ENCODE measurements at regions not wholly inside any gene's neighbourhood (a gene's known extent, or its start where the extent isn't known, plus 50 kb on each side); places are given as distances from the start of the nearest gene placed in this dataset.

- WGBS: 55% methylated on average over 22 of the region's 22 CpGs
- H3K9me3 ChIP-seq (ENCODE audit: control insufficient read depth in 4 of 4, low read length in 3 of 4): no peaks in the 10 kb centered on the region
- no peak overlapping the region for H3K9ac ChIP-seq (ENCODE audit: low read depth in 1 of 2, low read length in 2 of 2)
- TF ChIP-seq RAD21 (IDR thresholded peaks at IDR 0.05) (no peak), RXRA (IDR thresholded peaks at IDR 0.05) (no peak), YY1 (IDR thresholded peaks at IDR 0.05) (no peak), HNF4G (IDR thresholded peaks at IDR 0.05) (no peak), TAF1 (conservative IDR thresholded peaks at IDR 0.05) (no peak), SP1 (IDR thresholded peaks at IDR 0.05) (no peak), JUND (IDR thresholded peaks at IDR 0.05) (no peak), FOXA1 (IDR thresholded peaks at IDR 0.05) (no peak), CTCF (IDR thresholded peaks at IDR 0.05; ENCODE audit: low read depth, low read length, missing input control) (no peak), FOXA2 (IDR thresholded peaks at IDR 0.05) (no peak), ZBTB33 (IDR thresholded peaks at IDR 0.05) (no peak), NR2F2 (IDR thresholded peaks at IDR 0.05) (no peak), HNF4A (conservative IDR thresholded peaks at IDR 0.05) (no peak)
- TF ChIP-seq, protein P1, sequence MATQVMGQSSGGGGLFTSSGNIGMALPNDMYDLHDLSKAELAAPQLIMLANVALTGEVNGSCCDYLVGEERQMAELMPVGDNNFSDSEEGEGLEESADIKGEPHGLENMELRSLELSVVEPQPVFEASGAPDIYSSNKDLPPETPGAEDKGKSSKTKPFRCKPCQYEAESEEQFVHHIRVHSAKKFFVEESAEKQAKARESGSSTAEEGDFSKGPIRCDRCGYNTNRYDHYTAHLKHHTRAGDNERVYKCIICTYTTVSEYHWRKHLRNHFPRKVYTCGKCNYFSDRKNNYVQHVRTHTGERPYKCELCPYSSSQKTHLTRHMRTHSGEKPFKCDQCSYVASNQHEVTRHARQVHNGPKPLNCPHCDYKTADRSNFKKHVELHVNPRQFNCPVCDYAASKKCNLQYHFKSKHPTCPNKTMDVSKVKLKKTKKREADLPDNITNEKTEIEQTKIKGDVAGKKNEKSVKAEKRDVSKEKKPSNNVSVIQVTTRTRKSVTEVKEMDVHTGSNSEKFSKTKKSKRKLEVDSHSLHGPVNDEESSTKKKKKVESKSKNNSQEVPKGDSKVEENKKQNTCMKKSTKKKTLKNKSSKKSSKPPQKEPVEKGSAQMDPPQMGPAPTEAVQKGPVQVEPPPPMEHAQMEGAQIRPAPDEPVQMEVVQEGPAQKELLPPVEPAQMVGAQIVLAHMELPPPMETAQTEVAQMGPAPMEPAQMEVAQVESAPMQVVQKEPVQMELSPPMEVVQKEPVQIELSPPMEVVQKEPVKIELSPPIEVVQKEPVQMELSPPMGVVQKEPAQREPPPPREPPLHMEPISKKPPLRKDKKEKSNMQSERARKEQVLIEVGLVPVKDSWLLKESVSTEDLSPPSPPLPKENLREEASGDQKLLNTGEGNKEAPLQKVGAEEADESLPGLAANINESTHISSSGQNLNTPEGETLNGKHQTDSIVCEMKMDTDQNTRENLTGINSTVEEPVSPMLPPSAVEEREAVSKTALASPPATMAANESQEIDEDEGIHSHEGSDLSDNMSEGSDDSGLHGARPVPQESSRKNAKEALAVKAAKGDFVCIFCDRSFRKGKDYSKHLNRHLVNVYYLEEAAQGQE (IDR thresholded peaks at IDR 0.05): no peak
- TF ChIP-seq, protein P2, sequence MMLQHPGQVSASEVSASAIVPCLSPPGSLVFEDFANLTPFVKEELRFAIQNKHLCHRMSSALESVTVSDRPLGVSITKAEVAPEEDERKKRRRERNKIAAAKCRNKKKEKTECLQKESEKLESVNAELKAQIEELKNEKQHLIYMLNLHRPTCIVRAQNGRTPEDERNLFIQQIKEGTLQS (IDR thresholded peaks at IDR 0.05): no peak
- TF ChIP-seq, protein P3, sequence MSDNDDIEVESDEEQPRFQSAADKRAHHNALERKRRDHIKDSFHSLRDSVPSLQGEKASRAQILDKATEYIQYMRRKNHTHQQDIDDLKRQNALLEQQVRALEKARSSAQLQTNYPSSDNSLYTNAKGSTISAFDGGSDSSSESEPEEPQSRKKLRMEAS (IDR thresholded peaks at IDR 0.05): no peak
- no peak for DNase-seq (ENCODE audit: low spot score)
- no peaks in the 10 kb centered on the region for H3K36me3 ChIP-seq (ENCODE audit: control insufficient read depth in 4 of 4, insufficient read depth in 3 of 4, low read depth in 1 of 4, low read length in 3 of 4)
- H3K4me1 ChIP-seq (ENCODE audit: control insufficient read depth in 4 of 4, insufficient read depth in 4 of 4, low read length in 3 of 4): no peaks in the 10 kb centered on the region
- H3K4me3 ChIP-seq (ENCODE audit: low read depth in 1 of 3, low read length in 3 of 3): no peak overlapping the region
- H3K27me3 ChIP-seq (ENCODE audit: control insufficient read depth in 4 of 4, insufficient read depth in 4 of 4, low read length in 3 of 4): peaks cover 0 to 3% (median 0%) of the 10 kb centered on the region in 4 donors
- no peak overlapping the region for H3K27ac ChIP-seq (ENCODE audit: low read depth in 1 of 2, low read length in 2 of 2)
Observed at GRCh38 chr16:48905632-48906505, 295.9 kb upstream of the N4BP1 start.
